Activated T-helper 1 cell treated with anti-CD3 and anti-CD28 coated beads, Interleukin-2, amount 50 U/mL, for 16 hours (primary cell): ENCODE measurements at regions not wholly inside any gene's neighbourhood (a gene's known extent, or its start where the extent isn't known, plus 50 kb on each side); places are given as distances from the start of the nearest gene placed in this dataset.
"Not testable (repeated sequence)": the region's sequence is repeated elsewhere in the genome, so short reads cannot be mapped to it uniquely, and the experiment has no call there.

Source experiments
- DNase-seq, 2 donors: peaks; one replicate each; pipeline ENCODE4 v3.0.0-alpha.2; 2020; ENCODE audit warnings: low read depth in 1 of 2, low spot score in 1 of 2

- no peak for DNase-seq
Measured at GRCh38 chr5:18765304-18765703, 1131.0 kb downstream of the TAF11L14 start.

- no peak for DNase-seq
Measured at GRCh38 chr5:18771097-18771610, 1136.9 kb downstream of the TAF11L14 start.

GRCh38 chr5:18772475-18772874 lies 1138.2 kb downstream of the TAF11L14 start:
- DNase-seq = no peak

GRCh38 chr5:18778225-18778624 lies 1144.0 kb downstream of the TAF11L14 start:
- no peak for DNase-seq

- DNase-seq = no peak
Measured at GRCh38 chr5:18789218-18789998, 1155.1 kb downstream of the TAF11L14 start.

GRCh38 chr5:18792145-18792544 lies 1157.9 kb downstream of the TAF11L14 start:
- no peak for DNase-seq

- no peak for DNase-seq
Measured at GRCh38 chr5:18797222-18797621, 1163.0 kb downstream of the TAF11L14 start.

GRCh38 chr5:18798058-18798457 lies 1163.8 kb downstream of the TAF11L14 start:
- DNase-seq = no peak

GRCh38 chr5:18799482-18800128 lies 1165.3 kb downstream of the TAF11L14 start:
- DNase-seq = no peak

GRCh38 chr5:18800293-18801025 lies 1166.2 kb downstream of the TAF11L14 start:
- no peak for DNase-seq

- not testable (repeated sequence) for DNase-seq
Measured at GRCh38 chr5:18801413-18801812, 1167.2 kb downstream of the TAF11L14 start.

GRCh38 chr5:18802336-18802735 lies 1168.1 kb downstream of the TAF11L14 start:
- no peak for DNase-seq

GRCh38 chr5:18805376-18805775 lies 1171.1 kb downstream of the TAF11L14 start:
- no peak for DNase-seq

- DNase-seq = no peak
Measured at GRCh38 chr5:18807256-18808149, 1173.2 kb downstream of the TAF11L14 start.

GRCh38 chr5:18811661-18812060 lies 1176.3 kb downstream of the CDH18 start:
- no peak for DNase-seq

GRCh38 chr5:18828351-18828750 lies 1159.6 kb downstream of the CDH18 start:
- DNase-seq = no peak

- DNase-seq = no peak
Measured at GRCh38 chr5:18829539-18829938, 1158.5 kb downstream of the CDH18 start.

GRCh38 chr5:18850216-18850615 lies 1137.8 kb downstream of the CDH18 start:
- no peak for DNase-seq

- no peak for DNase-seq
Measured at GRCh38 chr5:18872978-18873377, 1115.0 kb downstream of the CDH18 start.

GRCh38 chr5:18876565-18876964 lies 1111.4 kb downstream of the CDH18 start:
- no peak for DNase-seq

GRCh38 chr5:18881615-18882014 lies 1106.4 kb downstream of the CDH18 start:
- no peak for DNase-seq
